MM.1S (cell line): ENCODE measurements at regions not wholly inside any gene's neighbourhood (a gene's known extent, or its start where the extent isn't known, plus 50 kb on each side); places are given as distances from the start of the nearest gene placed in this dataset.
"Not testable (repeated sequence)": the region's sequence is repeated elsewhere in the genome, so short reads cannot be mapped to it uniquely, and the experiment has no call there.

ENCODE experiments used
- EZH2 ChIP-seq: fragments of 300-600 bp; sonication (generic); optimal IDR thresholded peaks from 2 replicates; pipeline ENCODE3; 2017; ENCODE audit warnings: low read depth, mild to moderate bottlenecking, antibody characterized with exemption, low read length, mixed read lengths
- TF ChIP-seq, protein P1 (sequence below): fragments of 300-600 bp; sonication (generic); IDR thresholded peaks from 2 replicates; pipeline ENCODE4 v1.5.1; 2016; ENCODE audit warnings: antibody characterized with exemption, low read length, mixed read lengths

DNA sequence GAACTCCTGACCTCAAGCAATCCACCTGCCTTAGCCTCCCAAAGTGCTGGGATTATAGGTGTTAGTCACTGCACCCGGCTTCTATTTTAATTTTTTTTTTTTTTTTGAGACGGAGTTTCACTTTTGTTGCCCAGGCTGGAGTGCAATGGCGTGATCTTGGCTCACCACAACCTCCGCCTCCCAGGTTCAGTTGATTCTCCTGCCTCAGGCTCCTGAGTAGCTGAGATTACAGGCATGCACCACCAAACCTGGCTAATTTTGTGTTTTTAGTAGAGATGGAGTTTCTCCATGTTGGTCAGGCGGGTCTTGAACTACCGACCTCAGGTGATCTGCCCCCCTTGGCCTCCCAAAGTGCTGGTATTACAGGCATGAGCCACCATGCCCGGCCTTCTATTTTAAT lies 149.1 kb downstream of the MYCN start:
- not testable (repeated sequence) for TF ChIP-seq EZH2
- TF ChIP-seq, protein P1, sequence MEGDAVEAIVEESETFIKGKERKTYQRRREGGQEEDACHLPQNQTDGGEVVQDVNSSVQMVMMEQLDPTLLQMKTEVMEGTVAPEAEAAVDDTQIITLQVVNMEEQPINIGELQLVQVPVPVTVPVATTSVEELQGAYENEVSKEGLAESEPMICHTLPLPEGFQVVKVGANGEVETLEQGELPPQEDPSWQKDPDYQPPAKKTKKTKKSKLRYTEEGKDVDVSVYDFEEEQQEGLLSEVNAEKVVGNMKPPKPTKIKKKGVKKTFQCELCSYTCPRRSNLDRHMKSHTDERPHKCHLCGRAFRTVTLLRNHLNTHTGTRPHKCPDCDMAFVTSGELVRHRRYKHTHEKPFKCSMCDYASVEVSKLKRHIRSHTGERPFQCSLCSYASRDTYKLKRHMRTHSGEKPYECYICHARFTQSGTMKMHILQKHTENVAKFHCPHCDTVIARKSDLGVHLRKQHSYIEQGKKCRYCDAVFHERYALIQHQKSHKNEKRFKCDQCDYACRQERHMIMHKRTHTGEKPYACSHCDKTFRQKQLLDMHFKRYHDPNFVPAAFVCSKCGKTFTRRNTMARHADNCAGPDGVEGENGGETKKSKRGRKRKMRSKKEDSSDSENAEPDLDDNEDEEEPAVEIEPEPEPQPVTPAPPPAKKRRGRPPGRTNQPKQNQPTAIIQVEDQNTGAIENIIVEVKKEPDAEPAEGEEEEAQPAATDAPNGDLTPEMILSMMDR = not testable (repeated sequence)
